GM23338 (cell line): ENCODE measurements at regions not wholly inside any gene's neighbourhood (a gene's known extent, or its start where the extent isn't known, plus 50 kb on each side); places are given as distances from the start of the nearest gene placed in this dataset.

Experiments
- ATAC-seq: fragments of 200-7000 bp; cut with Tn5 transposase; 3 replicates; pipeline ENCODE4 v1.9.1; 2020
- DNase-seq: peaks from one replicate; pipeline ENCODE4 v3.0.0-alpha.2; 2015; ENCODE audit warnings: low spot score
- H2AFZ ChIP-seq: fragments of 200-600 bp; sonication (generic); 2 replicates; pipeline ENCODE4 v1.8.0; 2016; ENCODE audit warnings: antibody characterized with exemption, mild to moderate bottlenecking, moderate library complexity
- H3F3A ChIP-seq: fragments of 200-600 bp; sonication (generic); replicated peaks from 2 replicates; pipeline ENCODE4 v1.8.0; 2017; ENCODE audit warnings: antibody characterized with exemption, mixed run types, low read depth
- H3K27ac ChIP-seq: fragments of 200-600 bp; sonication (generic); 2 replicates; pipeline ENCODE4 v1.6.1; 2016; ENCODE audit warnings: low read depth
- H3K27me3 ChIP-seq: fragments of 200-600 bp; sonication (generic); 2 replicates; pipeline ENCODE4 v1.8.0; 2016; ENCODE audit warnings: mild to moderate bottlenecking, mixed run types, moderate library complexity; ENCODE audit not compliant: insufficient read depth
- H3K36me3 ChIP-seq: fragments of 200-600 bp; sonication (generic); 2 replicates; pipeline ENCODE4 v1.8.0; 2016; ENCODE audit warnings: mild to moderate bottlenecking; ENCODE audit not compliant: insufficient read depth
- H3K4me1 ChIP-seq: fragments of 200-600 bp; sonication (generic); 2 replicates; pipeline ENCODE4 v1.8.0; 2016; ENCODE audit warnings: mild to moderate bottlenecking, moderate library complexity; ENCODE audit not compliant: insufficient read depth
- H3K4me2 ChIP-seq: fragments of 200-600 bp; sonication (generic); 2 replicates; pipeline ENCODE4 v1.7.1; 2017; ENCODE audit warnings: mixed run types
- H3K4me3 ChIP-seq: fragments of 200-600 bp; sonication (generic); 2 replicates; pipeline ENCODE4 v1.6.1; 2016; ENCODE audit warnings: mixed run types
- H3K79me2 ChIP-seq: fragments of 200-600 bp; sonication (generic); replicated peaks from 2 replicates; pipeline ENCODE4 v1.8.0; 2017; ENCODE audit warnings: mild to moderate bottlenecking; ENCODE audit not compliant: insufficient read depth
- H3K9me2 ChIP-seq: fragments of 200-600 bp; sonication (generic); 2 replicates; pipeline ENCODE4 v1.8.0; 2017; ENCODE audit not compliant: insufficient read depth
- H4K20me1 ChIP-seq: fragments of 200-600 bp; sonication (generic); replicated peaks from 2 replicates; pipeline ENCODE4 v1.8.0; 2017; ENCODE audit warnings: mild to moderate bottlenecking; ENCODE audit not compliant: insufficient read depth
- H3K27ac Mint-ChIP-seq: 2 replicates; pipeline ENCODE4 v1.8.0; 2020; ENCODE audit warnings: inconsistent platforms, mild to moderate bottlenecking, moderate library complexity, mixed read lengths
- H3K27me3 Mint-ChIP-seq: 3 replicates; pipeline ENCODE4 v1.8.0; 2022; ENCODE audit warnings: low read depth, mild to moderate bottlenecking, moderate library complexity, mixed read lengths, inconsistent platforms; ENCODE audit not compliant: insufficient read depth, poor library complexity
- H3K36me3 Mint-ChIP-seq: 3 replicates; pipeline ENCODE4 v1.8.0; 2021; ENCODE audit warnings: low read depth, mild to moderate bottlenecking, inconsistent platforms, moderate library complexity, mixed read lengths
- H3K4me1 Mint-ChIP-seq: 3 replicates; pipeline ENCODE4 v1.8.0; 2020; ENCODE audit warnings: mild to moderate bottlenecking, inconsistent platforms, mixed read lengths
- H3K4me3 Mint-ChIP-seq: 3 replicates; pipeline ENCODE4 v1.8.0; 2021; ENCODE audit warnings: moderate library complexity, mild to moderate bottlenecking, inconsistent platforms, mixed read lengths
- H3K9me3 Mint-ChIP-seq: 3 replicates; pipeline ENCODE4 v1.8.0; 2020; ENCODE audit warnings: moderate library complexity, mild to moderate bottlenecking, inconsistent platforms, mixed read lengths
- EZH2 ChIP-seq: fragments of 200-600 bp; sonication (generic); IDR thresholded peaks from one replicate; pipeline ENCODE4 v1.8.0; 2017; ENCODE audit warnings: antibody characterized with exemption, mild to moderate bottlenecking, low read depth; ENCODE audit not compliant: unreplicated experiment
- EZH2phosphoT487 ChIP-seq: fragments of 200-600 bp; sonication (generic); IDR thresholded peaks from one replicate; pipeline ENCODE4 v1.8.1; 2018; ENCODE audit warnings: antibody characterized with exemption; ENCODE audit not compliant: unreplicated experiment
- NANOG ChIP-seq: IDR thresholded peaks from 2 replicates; pipeline ENCODE4 v1.6.1; 2016; ENCODE audit warnings: antibody characterized with exemption, borderline replicate concordance
- STAT1 ChIP-seq: IDR thresholded peaks from one replicate; pipeline ENCODE4 v1.6.1; 2016; ENCODE audit warnings: antibody characterized with exemption; ENCODE audit not compliant: unreplicated experiment
- ZNF331 ChIP-seq: fragments of 250-450 bp; sonication (Bioruptor Pico); IDR thresholded peaks from 2 replicates; pipeline ENCODE4 v1.5.0; 2020; ENCODE audit warnings: low read depth, mild to moderate bottlenecking, moderate library complexity
- TF ChIP-seq, protein P1 (sequence below): fragments of 250-450 bp; sonication (Bioruptor Pico); IDR thresholded peaks from 2 replicates; pipeline ENCODE4 v1.5.0; 2020; ENCODE audit warnings: mild to moderate bottlenecking, moderate library complexity
- TF ChIP-seq, protein P2 (sequence below): IDR thresholded peaks from 2 replicates; pipeline ENCODE4 v1.6.1; 2016; ENCODE audit warnings: antibody characterized with exemption

DNA sequence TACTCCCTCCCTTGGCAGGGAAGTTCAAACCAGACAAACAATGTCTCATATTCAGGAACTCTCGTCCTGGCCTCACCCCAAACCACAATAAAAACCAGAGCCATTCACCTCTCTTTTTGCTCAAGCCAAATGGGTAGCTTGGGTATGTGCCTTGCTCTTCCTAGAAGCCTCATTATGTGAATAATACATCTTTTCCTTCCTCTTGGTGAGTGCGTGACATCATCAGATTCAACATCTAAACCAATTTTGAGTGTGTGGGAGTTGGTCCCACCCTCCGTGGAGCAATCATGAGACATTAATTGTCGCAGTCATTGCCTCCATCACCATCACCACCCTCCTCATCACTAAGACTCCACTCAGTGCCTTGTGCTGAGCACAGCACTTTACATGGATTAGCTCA lies 482.9 kb downstream of the PTPRU start (continued):
- TF ChIP-seq, protein P1, sequence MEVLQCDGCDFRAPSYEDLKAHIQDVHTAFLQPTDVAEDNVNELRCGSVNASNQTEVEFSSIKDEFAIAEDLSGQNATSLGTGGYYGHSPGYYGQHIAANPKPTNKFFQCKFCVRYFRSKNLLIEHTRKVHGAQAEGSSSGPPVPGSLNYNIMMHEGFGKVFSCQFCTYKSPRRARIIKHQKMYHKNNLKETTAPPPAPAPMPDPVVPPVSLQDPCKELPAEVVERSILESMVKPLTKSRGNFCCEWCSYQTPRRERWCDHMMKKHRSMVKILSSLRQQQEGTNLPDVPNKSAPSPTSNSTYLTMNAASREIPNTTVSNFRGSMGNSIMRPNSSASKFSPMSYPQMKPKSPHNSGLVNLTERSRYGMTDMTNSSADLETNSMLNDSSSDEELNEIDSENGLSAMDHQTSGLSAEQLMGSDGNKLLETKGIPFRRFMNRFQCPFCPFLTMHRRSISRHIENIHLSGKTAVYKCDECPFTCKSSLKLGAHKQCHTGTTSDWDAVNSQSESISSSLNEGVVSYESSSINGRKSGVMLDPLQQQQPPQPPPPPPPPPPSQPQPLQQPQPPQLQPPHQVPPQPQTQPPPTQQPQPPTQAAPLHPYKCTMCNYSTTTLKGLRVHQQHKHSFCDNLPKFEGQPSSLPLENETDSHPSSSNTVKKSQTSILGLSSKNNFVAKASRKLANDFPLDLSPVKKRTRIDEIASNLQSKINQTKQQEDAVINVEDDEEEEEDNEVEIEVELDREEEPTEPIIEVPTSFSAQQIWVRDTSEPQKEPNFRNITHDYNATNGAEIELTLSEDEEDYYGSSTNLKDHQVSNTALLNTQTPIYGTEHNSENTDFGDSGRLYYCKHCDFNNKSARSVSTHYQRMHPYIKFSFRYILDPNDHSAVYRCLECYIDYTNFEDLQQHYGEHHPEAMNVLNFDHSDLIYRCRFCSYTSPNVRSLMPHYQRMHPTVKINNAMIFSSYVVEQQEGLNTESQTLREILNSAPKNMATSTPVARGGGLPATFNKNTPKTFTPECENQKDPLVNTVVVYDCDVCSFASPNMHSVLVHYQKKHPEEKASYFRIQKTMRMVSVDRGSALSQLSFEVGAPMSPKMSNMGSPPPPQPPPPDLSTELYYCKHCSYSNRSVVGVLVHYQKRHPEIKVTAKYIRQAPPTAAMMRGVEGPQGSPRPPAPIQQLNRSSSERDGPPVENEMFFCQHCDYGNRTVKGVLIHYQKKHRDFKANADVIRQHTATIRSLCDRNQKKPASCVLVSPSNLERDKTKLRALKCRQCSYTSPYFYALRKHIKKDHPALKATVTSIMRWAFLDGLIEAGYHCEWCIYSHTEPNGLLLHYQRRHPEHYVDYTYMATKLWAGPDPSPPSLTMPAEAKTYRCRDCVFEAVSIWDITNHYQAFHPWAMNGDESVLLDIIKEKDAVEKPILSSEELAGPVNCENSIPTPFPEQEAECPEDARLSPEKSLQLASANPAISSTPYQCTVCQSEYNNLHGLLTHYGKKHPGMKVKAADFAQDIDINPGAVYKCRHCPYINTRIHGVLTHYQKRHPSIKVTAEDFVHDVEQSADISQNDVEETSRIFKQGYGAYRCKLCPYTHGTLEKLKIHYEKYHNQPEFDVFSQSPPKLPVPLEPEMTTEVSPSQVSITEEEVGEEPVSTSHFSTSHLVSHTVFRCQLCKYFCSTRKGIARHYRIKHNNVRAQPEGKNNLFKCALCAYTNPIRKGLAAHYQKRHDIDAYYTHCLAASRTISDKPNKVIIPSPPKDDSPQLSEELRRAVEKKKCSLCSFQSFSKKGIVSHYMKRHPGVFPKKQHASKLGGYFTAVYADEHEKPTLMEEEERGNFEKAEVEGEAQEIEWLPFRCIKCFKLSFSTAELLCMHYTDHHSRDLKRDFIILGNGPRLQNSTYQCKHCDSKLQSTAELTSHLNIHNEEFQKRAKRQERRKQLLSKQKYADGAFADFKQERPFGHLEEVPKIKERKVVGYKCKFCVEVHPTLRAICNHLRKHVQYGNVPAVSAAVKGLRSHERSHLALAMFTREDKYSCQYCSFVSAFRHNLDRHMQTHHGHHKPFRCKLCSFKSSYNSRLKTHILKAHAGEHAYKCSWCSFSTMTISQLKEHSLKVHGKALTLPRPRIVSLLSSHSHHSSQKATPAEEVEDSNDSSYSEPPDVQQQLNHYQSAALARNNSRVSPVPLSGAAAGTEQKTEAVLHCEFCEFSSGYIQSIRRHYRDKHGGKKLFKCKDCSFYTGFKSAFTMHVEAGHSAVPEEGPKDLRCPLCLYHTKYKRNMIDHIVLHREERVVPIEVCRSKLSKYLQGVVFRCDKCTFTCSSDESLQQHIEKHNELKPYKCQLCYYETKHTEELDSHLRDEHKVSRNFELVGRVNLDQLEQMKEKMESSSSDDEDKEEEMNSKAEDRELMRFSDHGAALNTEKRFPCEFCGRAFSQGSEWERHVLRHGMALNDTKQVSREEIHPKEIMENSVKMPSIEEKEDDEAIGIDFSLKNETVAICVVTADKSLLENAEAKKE, result no peak

DNA sequence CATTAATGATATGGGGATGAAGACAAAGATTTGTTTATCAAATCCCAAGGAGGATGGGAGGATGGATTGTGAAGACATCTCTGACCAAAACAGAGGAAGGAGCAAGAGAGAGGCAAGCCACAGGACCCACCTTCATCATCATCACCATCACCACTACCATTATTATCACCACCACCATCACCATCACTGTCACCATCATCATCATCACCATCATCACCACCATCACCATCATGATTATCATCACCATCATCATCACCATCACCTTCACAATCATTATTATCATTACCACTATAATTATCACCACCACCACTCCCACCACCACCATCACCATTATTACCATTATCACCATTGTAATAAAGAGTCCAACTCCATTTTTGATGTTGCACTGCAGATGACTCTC lies 482.5 kb downstream of the PTPRU start:
- H3K79me2 ChIP-seq, result no peaks in the 10 kb centered on the region
- peaks cover 10% of the 10 kb centered on the region for H3K27me3 Mint-ChIP-seq
- no peak overlapping the region for H3K4me2 ChIP-seq
- no peak overlapping the region for H3K27ac ChIP-seq
- no peaks in the 10 kb centered on the region; the same call in 1 of the 2 replicates for H3K9me2 ChIP-seq
- H3K36me3 Mint-ChIP-seq, result peaks cover 24% of the 10 kb centered on the region
- no peaks in the 10 kb centered on the region for H3K27me3 ChIP-seq
- peaks cover 82% of the 10 kb centered on the region for H3K9me3 Mint-ChIP-seq
- H2AFZ ChIP-seq, result no peak overlapping the region
- H3K4me3 Mint-ChIP-seq, result no peak overlapping the region
- H3K4me1 ChIP-seq, result no peaks in the 10 kb centered on the region
- ATAC-seq, result no peak
- no peaks in the 10 kb centered on the region for H4K20me1 ChIP-seq
- H3K27ac Mint-ChIP-seq, result no peak overlapping the region
- H3F3A ChIP-seq, result no peaks in the 10 kb centered on the region
- H3K4me3 ChIP-seq, result no peak overlapping the region
- H3K4me1 Mint-ChIP-seq, result no peaks in the 10 kb centered on the region
- H3K36me3 ChIP-seq, result no peaks in the 10 kb centered on the region
- no peak for DNase-seq
- TF ChIP-seq, protein P1, result no peak
- TF ChIP-seq, protein P2, sequence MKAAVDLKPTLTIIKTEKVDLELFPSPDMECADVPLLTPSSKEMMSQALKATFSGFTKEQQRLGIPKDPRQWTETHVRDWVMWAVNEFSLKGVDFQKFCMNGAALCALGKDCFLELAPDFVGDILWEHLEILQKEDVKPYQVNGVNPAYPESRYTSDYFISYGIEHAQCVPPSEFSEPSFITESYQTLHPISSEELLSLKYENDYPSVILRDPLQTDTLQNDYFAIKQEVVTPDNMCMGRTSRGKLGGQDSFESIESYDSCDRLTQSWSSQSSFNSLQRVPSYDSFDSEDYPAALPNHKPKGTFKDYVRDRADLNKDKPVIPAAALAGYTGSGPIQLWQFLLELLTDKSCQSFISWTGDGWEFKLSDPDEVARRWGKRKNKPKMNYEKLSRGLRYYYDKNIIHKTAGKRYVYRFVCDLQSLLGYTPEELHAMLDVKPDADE, result no peak
- TF ChIP-seq EZH2 (no peak), NANOG (no peak), EZH2phosphoT487 (no peak), ZNF331 (CRISPR knock-in tag) (no peak), STAT1 (no peak)
